ENCODE measurements at regions not wholly inside any gene's neighbourhood (a gene's known extent, or its start where the extent isn't known, plus 50 kb on each side); places are given as distances from the start of the nearest gene placed in this dataset.

DNA sequence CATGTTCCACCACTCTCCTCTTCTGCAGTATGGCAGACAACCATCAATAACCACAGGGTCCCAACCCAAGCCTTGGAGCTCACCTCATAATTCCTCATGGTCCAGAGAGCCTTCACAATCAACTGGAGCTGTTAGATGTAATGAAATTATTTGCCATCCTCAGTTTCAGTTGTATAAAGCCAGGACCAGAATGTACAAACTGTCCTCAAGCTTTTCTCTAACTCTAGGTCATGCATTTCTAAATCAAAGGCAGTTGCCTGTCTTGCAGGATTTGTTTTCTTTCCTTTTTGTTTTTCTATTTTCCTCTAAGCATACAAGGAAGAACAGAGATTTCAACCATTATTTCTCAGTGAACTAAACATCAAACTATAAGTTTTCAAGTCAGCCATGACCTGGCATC is 182.5 kb upstream of the SERP2 start:
- no peak for DNase-seq

DNA sequence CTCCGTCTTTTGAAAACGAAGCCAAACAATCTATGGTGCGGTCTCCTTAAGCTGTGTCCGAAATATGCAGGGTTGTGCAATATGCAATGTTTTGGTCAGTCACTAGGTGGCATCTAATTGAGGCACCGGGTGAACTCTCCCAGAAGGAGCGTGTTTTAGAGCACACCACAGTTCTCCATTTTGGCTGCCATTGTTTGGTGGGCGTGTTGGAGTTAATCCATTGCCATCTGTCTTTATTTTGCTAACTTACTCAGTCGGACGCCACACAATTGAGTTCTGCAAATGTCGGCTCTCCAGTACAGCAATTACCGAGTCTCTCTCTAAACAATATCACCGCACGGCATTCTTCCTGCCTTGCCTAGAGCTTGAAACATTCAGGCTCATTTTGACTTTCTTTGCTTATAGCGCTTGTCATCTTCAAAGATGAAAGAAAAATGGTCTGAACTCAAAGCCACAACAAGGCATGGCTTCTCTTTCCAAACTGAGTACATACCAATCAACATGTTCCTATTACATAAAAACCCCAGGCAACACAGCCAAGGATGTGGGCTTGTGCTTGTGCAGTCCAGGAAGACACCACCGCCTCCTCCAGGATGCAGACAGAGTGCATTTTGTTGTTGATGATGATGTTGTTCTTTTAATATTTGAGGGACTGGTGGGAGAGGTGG is 182.0 kb upstream of the SERP2 start:
- DNase-seq: peak; percentile 81

DNA sequence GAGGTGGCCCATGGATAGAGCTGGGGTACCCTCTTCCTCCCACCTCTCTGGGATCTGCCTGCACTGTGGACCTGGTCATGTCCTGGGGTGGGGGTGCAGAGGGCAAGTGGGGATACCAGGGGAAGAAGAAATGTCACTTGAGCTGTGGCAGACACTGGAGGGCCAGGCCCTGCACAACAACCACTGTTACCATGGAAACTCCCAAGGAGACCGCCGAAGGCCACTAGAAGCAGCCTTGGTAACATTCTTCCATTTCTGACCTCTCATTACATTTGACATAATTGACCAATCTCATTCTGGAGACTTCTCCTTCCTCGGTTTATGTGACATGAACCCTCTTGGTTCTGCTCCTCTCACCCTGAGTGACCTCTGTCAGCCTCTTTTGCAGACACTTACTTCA is 179.9 kb upstream of the SERP2 start:
- DNase-seq: no peak

DNA sequence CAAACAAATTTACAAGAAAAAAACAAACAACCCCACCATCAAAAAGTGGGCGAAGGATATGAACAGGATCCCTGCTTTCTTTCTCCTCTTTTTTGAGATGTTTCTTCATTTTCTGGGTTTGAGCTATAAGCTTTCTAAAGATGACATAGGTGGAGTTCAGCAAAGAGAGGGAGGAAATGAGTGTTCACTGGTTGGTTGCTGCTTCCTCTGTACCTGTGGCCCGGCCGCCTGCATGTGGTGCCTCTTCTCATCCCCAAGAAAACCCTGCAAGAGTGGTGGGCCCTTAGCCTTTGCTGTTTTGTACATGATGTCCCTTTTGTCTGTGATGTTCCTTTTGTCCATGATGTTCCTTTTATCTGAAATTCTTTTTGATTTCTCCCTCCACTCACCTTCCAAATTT is 178.4 kb upstream of the SERP2 start:
- no peak for DNase-seq

DNA sequence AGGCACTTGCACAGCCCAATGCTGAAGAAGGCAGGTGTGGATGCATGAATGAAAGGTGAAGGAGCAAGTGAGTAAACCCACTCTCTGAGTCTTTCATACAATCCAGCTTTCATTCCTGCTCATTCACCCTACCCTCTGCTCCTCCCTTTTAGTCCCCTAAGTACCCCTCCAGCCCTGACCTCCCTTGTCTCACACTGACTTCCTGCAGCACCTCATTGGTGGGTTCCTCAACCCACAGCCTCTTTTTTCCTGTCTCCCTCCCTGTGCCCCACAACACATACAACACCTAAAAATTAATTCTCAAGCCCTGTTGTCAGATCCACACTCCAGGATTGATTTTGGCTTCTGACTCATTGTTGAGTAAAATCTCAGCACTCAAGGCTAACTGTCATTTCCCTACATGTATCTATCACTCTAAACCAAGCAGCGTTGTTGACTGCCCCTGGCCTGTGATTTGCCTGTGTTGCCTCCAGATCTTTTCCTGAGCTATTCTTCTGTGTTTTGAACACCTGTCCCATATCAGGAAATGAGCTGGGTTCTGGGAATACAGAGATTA is 177.3 kb upstream of the SERP2 start:
- no peak for DNase-seq

DNA sequence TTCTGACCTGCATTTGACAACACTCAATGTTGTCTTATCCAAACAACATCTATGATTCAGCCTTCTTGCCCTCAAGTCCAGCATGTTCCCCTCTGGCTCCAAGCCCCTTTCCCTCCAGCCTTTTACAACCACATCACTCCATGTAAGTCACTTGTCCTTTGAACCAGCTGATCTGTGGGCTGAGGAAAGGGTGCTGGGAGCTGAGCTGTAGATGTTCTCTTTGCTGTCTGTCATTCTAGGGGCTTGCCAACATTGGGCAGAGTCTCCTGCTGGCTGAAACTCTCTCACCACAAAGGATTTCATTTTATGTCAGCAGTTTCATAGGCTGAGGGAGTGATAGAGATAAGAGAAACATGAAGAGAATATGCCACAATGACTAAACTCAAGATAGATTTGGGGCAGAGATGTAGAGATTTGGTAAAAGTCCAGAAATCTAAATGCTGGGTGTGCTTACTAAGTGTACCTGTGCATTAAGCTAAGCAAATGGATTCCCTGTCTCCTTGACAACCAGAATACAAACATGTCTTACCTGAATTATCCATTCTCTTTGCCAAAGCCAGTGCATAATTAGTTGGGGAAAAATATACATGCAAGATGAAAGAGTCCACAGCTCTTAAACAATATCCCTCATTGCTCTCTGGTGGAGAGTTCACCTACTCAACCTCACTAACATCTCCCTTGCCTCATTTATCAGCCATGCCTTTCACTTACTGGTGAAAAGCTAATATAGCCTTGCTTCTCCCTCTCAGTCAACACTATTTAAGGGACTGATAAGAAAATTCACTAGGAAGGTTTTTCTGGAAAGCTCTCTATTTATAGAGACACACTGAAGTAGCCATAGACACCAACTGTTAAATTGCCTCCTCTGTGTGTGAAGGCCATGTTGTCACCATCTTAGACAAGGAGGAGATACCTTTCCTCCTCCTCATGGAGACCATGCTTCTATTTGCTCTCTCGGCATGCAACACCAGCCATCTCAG is 175.5 kb upstream of the SERP2 start:
- DNase-seq: peak; percentile 70

DNA sequence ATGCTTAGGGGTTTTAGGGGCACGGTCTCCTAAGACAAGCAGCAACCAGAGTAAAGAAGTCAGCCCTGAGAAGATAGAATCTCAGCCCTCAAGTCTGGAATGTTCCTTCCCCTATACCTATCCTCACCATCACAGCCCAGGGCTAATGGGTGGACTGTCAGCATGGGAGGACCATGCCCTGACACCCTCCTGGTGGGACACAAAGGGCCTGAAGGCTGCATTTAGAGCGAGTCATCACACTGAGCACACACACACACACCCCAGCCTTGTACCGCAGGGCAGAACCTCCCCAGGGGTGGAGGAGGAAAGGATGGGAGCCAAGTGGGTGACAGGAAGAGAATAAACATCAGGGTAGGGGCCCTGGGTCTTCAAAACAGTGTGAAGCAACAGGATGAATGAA is 174.8 kb upstream of the SERP2 start:
- DNase-seq: no peak

DNA sequence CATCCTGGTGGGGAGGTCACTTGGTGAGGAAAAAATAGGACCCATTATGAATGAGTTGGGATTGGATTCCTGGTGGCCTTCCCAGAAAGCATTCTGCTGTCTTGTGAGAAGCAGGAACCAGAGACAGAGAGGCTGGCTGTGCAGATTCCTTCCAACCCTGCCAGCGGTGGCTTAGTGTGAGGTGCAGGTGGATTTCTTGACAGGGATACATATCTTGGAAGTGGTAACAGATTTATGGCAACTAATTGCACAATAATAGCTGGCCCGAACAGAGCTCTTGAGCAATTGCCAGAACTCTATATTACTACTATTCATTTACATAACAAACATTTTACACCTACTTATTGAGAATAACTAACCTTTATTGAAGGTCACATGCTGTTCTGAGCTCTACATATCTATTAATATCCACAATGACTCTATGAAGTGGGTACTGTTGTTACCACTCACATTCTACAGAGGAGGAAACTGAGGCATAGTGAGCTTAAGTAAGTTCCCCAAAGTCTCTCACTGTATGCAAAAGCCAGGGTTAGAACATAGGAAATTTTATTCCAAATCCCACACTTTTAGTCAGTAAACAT is 173.9 kb upstream of the SERP2 start:
- DNase-seq: no peak

DNA sequence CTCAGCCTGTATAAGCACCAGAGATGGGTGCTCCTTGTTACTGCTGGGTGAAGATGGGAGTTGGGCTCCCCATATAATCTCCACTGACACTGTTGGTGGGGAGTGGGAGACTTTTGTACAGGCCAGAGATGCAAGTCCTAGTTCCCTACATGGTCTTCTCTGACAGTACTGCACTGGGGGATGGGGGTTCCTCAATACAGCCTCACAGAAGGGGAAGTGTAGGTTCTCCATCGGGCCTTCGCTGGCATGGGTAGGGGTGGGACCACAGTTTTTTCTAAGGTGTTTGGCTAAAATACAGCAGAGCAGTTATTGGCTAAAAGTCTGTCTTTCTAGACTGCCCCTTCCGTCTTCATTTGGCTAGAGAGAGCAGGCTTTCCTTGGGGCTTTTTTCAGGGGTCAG is 167.2 kb upstream of the SERP2 start:
- peak; percentile 76 for DNase-seq

DNA sequence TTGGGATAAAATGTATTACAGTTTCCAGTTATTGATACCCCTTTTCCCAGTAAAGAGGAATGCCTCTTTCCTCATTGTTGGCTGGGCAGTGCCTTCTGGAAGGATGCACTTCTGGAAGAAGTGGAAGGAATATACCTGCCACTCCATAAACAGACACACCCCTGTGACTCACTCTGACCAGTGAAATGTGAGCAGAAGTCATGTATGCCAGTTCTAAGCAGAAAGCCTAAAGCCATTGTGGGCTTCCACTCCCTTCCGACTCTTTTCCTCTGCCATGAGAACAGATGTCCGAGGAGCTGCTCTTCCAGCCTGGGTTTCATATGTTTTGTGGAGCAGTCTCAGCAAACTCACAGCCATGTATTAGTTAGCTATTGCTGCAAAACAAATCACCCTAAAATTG is 166.1 kb upstream of the SERP2 start:
- no peak for DNase-seq

DNA sequence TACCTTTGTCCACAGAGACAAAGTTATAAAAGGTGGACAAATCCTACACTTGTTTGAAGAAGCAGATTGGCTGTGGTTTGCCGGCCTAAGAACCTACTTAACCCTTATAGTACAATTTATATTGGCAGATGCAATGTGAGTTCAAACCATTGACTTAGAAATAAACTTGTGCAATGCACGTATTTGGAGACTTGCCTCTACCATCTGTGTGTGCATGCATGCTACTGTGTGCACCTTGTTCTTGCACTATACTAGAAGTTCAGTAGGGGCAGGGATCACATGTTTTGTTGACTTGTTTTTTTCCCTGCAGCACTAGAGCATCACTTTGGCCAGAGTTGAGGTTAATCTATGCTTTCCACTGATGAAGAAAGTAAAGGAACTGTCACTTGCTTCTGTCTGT is 163.1 kb upstream of the SERP2 start:
- DNase-seq: no peak

DNA sequence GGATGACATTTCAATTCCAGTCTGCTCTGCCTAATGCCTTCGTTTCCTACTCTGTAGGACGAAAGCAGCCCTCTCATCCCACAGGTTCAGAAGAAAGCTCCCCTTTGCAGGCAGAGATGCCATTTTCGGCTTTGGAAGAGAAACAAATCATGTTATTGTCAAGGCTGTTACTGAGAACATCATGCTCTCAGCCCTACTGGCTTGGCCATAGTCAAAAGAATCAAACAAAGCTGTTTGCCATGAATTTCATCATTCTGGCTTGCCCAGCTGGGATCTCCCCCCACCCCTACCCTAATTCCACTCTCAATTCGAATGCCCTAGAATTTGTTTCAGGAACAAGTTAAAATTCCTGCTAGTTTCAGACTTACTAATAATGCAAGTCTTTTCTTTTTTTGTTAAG is 162.3 kb upstream of the SERP2 start:
- DNase-seq: no peak

DNA sequence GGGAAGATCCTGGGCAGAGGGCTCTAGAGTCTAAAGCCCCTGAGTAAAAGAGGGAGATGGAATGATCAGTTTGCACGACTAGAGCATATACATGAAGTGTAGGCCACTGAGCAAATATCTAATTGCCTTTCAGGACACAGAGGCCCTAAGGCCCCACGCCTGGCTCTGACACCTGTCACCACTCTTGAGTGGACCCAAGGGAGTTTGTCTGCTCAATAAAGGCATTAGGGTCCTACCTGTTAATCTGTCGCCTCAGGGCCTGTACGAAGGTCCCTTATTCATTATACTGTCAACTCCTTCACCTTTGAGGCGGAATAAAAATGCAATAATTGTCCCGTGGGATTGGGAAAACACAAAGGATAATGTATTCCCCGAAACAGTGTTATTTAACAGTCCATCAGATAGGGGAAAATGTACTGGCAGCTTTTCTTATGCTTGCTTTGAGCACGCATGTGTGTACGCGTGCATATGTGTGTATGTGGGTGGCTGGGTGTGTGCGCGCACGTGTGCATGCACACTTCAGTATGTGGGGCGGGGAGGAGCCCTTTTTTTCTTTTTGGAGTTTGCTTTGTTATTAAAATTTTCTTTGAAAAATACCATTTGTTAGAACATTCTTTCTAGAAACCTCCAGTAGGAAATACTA is 161.8 kb upstream of the SERP2 start:
- DNase-seq: no peak

DNA sequence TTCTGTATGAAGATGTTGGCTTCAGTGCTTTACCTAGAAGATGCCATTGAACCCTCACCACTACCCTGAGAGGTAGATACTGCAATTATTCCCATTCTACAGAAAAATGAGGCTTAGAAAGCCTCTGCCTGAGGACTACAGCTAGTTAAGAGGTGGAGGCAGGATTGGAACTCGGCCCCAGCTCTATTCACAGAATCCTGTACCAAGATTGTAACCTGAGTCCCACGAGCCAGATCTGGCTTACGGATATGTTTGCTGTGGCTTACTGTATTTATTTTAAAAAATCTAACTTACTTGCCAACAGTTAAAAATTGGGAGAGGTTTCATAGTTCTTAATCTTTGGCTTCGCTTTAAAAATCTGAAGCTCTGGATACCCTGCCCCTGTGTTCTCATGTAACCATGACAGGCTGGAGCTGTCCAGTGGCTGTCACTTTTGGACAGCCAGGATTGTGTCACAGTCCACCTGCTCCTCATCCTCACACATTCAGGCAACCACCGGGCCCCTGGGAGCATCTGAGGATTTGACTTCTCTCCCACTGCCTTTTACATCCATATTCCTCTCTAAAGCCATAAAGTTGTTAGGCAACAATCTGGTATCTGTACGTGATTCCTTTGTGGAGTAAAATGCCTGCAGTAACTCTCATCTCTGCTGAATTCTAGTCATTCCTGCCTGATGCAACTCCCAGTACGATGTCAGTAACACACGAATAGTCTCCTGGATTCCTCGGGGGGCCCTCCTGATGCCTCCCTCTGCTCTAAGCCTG is 160.8 kb upstream of the SERP2 start:
- no peak for DNase-seq

DNA sequence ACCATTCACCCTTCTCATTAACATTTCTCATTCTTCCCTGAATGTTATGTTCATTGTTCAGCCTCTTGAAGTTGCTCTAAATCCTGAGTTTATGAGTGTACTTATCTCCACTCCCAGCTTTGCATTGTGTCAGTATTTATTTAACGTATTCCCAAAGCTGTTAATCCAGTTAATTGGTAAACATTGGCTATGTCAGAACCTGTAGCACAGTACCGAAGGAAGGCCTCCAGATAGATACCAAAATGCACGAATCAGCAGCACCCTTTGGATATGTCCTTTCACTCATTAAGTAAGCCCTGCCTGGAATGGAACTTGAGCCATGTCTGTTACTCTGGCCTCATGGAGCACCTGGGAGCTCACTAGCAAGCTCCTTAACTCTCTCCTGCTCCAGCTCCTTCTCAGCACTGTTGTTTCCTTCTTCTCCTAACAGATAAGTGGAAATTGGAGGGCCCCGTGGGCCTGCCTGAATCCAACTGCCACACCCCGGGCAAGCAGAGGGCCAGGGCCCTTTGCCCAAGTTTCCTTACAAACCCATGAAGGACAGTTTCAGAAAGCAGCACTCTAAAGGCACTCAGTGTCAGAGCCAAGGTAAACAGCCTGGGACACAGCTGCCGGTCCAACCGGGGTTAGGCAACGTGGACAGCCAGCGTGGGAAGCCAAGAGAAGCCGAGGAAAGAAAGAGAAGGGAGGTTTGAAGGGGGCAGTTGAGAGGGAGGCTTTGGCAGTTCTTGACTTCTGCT is 155.0 kb upstream of the SERP2 start:
- no peak for DNase-seq

DNA sequence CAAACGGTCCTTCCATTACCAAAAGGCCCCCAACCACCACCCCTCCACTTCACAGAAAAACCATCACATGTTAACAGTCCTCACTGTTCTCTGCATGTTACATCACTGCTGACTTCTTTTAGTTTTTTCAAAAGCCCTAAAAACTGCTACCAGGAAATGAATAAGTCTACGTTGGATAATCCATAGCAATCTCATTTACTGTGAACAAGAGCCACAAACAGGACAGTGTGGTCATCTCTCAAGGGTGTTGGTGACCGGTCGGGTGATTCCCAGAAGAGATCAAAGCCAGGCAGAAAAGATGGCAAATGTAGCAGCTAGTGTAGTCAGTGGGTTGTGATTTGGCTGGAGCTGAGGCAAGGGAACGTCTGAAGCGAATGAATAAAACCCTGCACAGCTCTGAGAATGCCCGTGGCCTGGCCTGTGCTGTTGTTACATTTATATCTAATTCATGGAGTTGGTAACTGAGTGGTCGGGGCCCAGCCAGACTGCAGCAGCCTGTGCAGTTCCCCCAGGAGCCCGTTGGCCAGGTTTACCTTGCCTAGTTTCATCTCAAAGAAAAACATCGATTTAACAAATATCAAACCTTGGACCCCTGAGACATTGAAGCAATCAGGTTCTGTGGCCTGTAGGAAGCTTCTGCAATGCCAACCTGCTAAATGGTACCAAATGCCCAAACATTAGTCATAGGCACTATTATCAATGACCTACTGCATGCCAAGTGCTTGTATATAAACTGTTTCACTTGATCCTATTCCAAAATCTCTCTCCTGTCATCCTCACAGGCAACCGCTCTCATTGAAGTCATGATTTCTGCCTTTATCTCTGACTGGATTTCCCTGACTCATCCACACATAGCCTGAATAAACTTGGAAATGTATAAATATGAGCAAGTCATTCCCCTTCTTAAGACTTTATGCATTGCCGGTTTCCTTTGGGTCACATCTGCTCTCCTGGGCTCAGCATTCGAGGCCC is 153.8 kb upstream of the SERP2 start:
- DNase-seq: no peak

DNA sequence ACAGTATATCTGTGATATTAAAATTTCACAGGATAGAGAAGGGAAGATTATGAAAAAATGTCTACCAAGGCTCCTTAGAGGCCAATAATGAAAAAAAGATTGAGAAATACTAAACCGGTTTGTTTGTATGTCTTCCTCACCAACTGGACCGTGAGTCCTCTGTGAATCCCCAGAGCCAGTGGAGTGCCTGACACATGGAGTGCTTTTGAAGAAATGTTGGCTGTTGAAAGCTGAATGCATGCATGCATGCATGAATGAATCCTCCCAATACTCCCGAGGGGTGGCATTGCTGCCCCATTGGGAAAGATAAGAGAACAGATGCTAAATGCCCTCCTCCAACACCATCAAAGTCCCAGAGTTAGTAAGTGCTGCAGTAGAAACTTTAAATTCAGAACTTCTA is 152.7 kb upstream of the SERP2 start:
- no peak for DNase-seq

DNA sequence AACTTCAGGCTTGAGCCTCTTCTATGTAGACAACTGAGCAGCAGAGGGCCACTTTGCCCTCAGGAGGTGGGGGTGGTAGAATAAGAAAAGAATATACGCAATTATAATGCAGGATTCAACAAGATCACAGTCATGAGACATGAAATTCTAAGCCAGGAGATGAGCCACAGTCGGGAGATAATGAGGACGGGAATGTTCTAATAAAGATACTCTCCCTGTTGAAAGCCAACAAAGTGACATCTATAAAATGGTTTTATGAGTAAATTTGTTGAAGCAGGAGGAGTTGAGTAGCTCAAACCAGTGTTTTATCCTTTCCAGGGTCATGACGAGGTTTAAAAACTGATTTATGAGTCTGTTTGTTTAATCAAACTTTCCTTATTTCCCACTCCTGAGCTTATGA is 152.0 kb upstream of the SERP2 start:
- no peak for DNase-seq

DNA sequence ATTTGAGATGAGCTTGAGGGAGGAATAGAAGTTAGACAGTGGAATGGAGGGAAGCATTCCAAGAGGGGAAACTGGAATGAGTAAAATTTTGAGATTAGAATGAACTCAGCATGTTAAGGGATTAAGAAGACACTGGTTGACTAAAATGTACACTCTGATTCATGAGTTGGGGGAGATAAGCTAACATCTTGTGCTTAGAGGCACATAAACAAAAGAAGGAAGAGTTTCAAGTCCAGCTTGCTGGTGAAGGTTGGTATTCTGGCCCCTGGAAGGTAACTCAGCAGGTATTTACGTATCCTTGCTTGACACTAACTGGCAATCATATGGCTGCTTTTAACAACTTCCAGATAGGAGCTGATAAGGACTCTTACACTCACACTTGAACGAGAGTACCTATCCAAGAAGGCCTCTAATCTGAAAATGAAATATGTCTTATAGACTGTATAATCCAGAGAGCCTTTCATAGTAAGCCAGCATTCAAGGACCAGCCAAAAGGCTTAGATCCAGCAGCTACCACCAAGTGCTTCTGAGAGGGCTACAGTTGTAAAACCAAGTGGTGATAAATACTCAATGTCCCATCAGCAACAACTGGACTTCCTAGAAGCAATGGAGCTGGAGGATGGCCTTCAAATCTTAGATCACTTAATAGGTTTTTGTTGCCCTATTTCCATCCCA is 149.7 kb upstream of the SERP2 start:
- DNase-seq: no peak

Measured in hematopoietic multipotent progenitor cell treated with erythropoietin and hydrocortisone succinate and interleukin-3 and kit ligand, for 4 days (in vitro differentiated cells).